Prostate gland (tissue), 2 donors: ENCODE measurements at regions not wholly inside any gene's neighbourhood (a gene's known extent, or its start where the extent isn't known, plus 50 kb on each side); places are given as distances from the start of the nearest gene placed in this dataset.

ENCODE experiments used
- CTCF ChIP-seq, 4 experiments: fragments of 200-600 bp in 2 of 4; fragments of 450-650 bp in 2 of 4; sonication (generic) in 2 of 4; IDR thresholded peaks; 1 replicate in 3 of 4; 2 replicates in 1 of 4; pipeline ENCODE4 v1.5.1; 2016 to 2019; ENCODE audit warnings: antibody characterized with exemption in 4 of 4, mild to moderate bottlenecking in 2 of 4, moderate library complexity in 2 of 4
- POLR2A ChIP-seq: fragments of 450-650 bp; IDR thresholded peaks from one replicate; pipeline ENCODE4 v1.6.1; 2016; ENCODE audit warnings: antibody characterized with exemption, mild to moderate bottlenecking
- POLR2AphosphoS5 ChIP-seq: sonication (generic); formaldehyde crosslinking; IDR thresholded peaks from one replicate; pipeline ENCODE4 v1.6.1; 2017; ENCODE audit warnings: antibody characterized with exemption

- TF ChIP-seq CTCF (IDR thresholded peaks at IDR 0.05) (no peak), POLR2A (no peak), POLR2AphosphoS5 (no peak)
Measured at GRCh38 chr18:70496353-70497294, 207.8 kb downstream of the SOCS6 start.
